WTC11 (cell line): ENCODE measurements at regions not wholly inside any gene's neighbourhood (a gene's known extent, or its start where the extent isn't known, plus 50 kb on each side); places are given as distances from the start of the nearest gene placed in this dataset.

Experiments used
- CREB1 ChIP-seq: sonication (generic); formaldehyde crosslinking; IDR thresholded peaks from 2 replicates; pipeline ENCODE4 v1.8.0; 2023; ENCODE audit warnings: mild to moderate bottlenecking, missing genetic modification reagents
- CTCF ChIP-seq: fragments of 200-600 bp; IDR thresholded peaks from 2 replicates; pipeline ENCODE4 v1.8.0; 2022; ENCODE audit warnings: antibody characterized with exemption
- NR1H2 ChIP-seq: sonication (generic); formaldehyde crosslinking; IDR thresholded peaks from 2 replicates; pipeline ENCODE4 v1.9.0; 2021; ENCODE audit warnings: mild to moderate bottlenecking, moderate library complexity, missing genetic modification reagents
- ZNF423 ChIP-seq: fragments of 250-450 bp; sonication (Bioruptor Pico); IDR thresholded peaks from 2 replicates; pipeline ENCODE4 v2.1.2; 2022; ENCODE audit warnings: mild to moderate bottlenecking, moderate library complexity
- ZSCAN18 ChIP-seq: fragments of 250-450 bp; sonication (Bioruptor Pico); IDR thresholded peaks from 2 replicates; pipeline ENCODE4 v2.1.2; 2022; ENCODE audit warnings: mild to moderate bottlenecking, moderate library complexity
- TF ChIP-seq, protein P1 (sequence below): sonication (generic); formaldehyde crosslinking; IDR thresholded peaks from 2 replicates; pipeline ENCODE4 v1.8.0; 2022; ENCODE audit warnings: mild to moderate bottlenecking, missing genetic modification reagents

GRCh38 chr12:131587565-131587964 is 123.3 kb upstream of the SFSWAP start:
- no peak for TF ChIP-seq NR1H2 (CRISPR knock-in tag)
- no peak for TF ChIP-seq ZSCAN18 (CRISPR knock-in tag)
- TF ChIP-seq CTCF, result no peak
- no peak for TF ChIP-seq ZNF423 (CRISPR knock-in tag)
- TF ChIP-seq, protein P1, sequence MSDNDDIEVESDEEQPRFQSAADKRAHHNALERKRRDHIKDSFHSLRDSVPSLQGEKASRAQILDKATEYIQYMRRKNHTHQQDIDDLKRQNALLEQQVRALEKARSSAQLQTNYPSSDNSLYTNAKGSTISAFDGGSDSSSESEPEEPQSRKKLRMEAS (CRISPR knock-in tag), result no peak
- TF ChIP-seq CREB1 (CRISPR knock-in tag), result no peak
